Hypothalamus (tissue), 51 donors: ENCODE measurements at regions not wholly inside any gene's neighbourhood (a gene's known extent, or its start where the extent isn't known, plus 50 kb on each side); places are given as distances from the start of the nearest gene placed in this dataset.

ENCODE experiments used
- DNase-seq, 51 donors: peaks; one replicate each; lab custom pipeline; 2025; lab: John Stamatoyannopoulos, UW

DNA sequence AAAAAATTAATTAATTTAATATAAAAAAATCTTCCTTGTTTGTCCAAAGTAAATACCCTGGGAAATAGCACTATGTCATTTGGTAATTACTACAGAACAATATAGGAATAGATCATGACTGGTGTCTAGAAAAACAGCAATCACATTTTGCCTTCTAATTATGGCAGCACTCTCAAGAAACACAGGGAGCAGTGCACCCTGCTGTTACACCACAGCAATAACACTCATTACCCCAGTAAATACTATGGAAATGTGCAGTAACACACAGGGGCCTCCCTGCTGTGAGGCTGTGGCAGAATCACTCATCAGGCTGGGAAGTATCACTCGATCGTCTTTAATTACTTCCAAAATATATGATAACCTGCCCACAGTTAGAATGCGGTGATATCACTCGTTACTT lies 646.0 kb downstream of the TUSC7 start:
- peak in 13 of 51 donors; percentile 2 to 34 (median 16) for DNase-seq

DNA sequence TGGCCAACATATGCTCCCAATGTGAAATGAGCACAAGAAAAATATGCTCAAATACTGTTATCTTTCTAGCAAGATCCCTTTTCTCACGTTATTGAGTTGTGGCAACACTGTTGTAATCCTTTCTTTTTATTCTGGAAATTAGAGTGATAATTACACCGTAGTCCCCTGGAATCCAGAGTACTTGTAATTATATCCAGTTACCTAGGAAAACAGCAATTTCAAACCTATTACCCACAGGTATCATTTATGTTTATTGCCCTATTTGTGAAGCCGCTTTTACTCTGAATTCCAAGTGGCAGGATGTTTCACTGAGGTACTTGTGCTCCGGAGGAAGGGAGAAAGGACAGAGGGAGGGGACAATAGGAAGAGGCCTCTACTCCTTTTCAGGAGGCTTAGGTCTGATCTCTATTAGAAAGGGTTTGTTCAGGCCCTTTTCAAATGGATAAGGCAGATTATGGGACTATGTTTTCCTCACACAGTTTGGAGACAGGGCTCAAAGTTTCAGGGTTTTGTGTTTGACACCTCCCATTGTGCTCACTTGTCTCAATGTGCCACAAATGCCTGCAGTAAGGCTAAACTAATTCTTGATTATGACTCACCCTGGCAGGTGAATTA lies 646.6 kb downstream of the TUSC7 start:
- no peak for DNase-seq

DNA sequence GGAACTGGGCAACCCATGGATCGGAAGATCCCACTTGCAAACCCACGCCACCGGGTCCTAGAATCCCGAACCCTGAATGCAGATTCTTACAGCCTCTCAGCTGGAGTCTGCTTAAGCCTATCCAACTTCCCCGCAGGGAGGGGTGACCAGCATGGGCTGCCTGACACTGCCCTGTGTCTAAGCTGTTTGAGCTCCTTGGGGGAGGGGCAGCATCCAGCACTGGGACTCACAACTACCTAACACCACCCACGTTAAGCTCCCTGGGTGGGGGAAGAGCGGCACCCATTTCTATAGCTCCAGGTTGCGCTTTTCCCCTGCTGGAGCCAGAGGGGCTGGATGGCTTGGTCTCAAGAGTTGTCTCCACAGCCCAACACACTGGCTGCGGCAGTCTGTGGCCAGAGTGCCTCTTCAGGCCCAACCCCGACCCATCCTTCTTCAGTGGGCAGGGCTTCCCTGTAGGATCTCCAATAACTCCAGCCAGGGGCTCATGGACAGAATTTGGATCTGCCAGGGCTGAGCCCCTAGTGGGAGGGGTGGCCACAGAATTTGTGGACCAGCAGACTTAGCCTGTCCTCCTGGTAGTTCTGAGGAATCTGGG lies 649.2 kb downstream of the TUSC7 start:
- DNase-seq = no peak

DNA sequence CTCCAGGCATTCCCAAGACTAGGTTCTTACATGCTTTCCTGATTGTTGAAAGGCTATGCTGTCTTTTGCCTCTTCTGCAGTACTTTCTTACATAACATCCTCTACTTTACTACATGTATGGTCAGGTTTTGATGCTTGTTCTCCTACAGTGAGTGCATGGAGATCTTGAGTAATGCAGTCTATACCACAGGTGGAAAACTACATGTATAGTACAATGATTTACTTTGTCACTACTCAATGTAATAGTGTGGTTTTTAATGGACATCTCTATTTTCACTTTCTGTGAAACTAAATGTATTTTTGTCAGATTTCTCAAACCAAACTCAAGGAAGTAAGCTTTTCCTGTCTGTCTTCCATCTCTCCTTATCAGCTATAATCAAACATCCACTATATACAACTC lies 657.0 kb downstream of the TUSC7 start:
- DNase-seq = no peak

DNA sequence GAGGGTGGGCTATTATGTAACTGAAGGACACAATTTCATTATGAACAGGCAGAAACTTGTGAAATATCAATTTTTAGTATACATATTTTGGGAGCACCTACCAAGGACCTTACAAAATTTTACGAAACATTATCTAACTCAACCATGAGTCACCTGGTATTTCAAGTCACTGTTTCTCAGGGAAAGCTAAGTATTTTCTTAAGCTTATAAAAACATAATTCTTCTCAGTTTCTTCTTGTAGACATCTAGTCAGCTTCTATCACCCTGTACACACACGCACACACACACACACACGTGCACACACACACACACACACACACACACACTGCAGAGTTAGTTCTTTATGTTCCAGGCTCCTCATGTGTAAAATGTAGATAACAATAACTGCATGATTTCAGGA lies 658.3 kb downstream of the TUSC7 start:
- no peak for DNase-seq

DNA sequence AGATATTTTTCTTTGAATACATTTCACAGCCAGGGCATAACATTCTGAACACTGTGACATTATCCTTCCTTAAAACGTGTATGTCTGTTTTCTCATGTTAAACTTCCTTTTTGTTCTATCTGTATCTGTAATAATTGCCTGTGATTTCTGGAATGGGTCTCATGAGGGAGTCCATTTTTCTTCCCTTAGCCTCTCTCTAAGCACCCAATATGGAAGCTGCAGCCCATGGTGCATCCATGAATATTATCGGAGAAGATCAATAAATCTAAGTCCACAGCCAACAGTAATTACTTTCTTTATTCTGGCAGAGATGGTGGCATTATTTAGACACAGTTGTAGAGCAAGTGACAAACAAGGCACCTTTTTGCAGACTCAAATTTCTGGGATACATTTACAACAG lies 671.1 kb downstream of the TUSC7 start:
- no peak for DNase-seq

DNA sequence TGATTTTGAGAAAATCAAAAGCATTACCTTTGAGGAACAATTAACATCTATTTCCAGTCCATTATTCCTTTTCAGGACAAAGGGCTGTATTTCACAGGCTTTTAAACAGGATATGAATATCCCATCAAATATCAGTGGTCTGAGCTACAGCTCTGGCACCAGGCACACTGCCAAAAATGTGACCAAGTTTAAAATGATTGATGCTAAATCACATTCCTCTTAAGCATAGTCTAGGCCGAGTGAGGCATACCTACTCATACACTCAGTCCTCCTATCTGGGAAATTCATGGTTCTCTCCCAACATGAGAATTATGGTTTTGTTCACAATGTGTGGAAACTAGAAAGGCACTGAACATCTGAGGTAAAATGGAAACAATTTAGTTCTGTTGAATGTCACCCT lies 683.5 kb downstream of the TUSC7 start:
- DNase-seq = no peak

DNA sequence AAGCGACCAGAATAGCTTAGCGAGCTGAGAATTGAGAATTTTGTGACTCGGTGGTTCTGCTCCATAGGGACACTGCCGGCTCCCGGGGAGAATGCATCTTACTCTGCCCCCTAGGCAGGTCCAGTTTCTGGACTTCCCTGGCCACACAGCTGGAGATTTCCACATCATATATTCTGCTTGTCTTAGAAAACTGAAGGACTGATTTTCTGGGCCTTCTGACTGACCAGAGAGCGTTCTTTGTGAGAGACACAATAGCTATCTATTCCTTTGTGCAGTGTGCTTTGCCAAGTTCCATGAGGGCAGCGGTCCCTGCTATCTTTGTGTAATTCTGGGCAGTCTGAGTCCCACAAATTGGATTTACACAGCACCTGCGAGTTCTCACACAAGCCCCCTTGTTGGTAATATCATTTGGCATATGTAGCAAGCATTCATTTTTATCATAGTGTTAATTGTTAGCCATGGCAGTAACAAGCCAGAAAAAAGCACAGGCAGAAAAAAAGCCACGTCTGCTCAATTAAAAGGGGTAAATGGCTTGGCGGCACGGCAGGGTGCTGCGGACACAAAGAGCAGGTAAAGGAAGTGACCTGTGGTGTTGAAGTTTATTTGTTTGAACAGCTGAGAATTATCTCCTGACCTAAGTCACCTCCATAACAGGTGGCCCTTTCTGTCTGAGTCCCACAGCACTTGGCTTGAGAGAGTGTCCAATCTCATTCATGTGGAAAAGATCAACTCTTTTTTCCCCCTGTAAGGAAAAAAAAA lies 688.7 kb downstream of the TUSC7 start:
- peak in 39 of 51 donors; percentile 4 to 84 (median 45) for DNase-seq

DNA sequence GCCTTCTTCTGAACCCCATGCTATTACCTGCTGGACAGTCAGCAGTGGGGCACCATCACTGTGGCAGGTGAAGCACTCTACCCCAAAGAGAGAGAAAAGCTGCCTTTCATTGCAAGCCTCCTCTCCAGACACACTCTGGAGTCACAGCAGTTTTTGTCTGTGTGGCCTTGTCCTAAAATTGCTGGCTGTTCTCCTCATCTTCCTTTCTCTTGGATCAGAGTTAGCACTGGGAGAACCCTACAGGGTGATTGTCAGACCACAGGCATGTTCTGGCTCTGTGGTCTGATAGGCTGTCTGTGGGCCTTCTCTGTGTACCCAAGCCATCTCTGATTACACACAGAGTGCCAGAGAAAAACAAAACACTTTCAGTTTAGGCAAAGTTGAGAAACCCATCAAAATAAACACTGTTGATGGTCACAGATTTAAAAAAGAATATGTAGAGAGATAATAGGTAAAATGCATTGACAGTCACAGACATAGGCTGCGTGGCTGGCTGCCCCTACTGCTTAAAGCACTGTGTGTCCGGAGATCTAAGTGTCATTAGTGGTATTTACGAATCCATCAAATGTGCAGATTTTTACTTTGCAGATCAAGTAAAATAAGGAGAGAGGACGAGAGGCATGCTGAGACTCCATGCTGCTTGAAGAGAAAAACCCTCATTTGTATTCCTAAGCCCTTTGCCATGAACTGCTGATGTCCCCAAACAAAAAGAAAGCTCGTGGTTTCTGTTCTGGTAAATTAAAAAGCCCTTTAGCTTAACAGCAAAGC lies 689.9 kb downstream of the TUSC7 start:
- peak in 25 of 51 donors; percentile 1 to 78 (median 18) for DNase-seq

DNA sequence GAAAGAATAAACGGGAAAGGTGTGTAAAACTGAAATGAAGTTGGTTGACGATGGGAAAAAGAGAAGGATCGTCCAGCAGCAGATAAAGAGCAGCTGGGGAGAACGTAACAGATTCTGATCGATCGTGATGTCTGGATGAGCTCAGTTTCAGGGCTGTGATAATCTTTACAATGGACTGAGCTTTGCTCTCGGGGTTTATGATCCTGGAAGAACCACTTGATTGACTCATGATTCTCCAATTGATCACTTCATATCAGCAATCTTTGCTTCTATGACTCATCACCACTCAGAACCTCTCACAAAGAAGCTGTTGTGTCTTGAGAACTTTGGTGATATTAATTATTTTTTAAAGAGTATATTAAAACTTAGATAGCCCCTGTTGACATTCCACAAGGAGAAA lies 690.7 kb downstream of the TUSC7 start:
- DNase-seq = peak in 2 of 51 donors; percentile 22 to 41

DNA sequence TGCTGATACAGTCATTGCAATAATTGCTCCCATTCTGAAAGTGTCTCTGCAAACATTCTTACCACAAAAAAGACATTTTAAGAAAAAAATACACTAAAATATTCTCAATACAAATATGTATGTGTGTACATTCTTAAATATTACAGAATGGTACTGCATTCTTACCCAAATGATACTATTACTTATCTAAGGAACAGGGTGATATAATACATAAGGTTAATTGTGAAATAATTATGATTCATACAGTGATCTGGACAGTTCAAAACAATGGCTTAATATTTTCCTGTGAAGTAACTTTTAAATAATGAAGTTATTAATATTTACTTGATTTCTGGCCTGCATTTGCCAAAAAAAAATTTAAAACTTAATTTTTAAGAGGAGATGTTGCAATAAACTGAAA lies 694.6 kb downstream of the TUSC7 start:
- no peak for DNase-seq

DNA sequence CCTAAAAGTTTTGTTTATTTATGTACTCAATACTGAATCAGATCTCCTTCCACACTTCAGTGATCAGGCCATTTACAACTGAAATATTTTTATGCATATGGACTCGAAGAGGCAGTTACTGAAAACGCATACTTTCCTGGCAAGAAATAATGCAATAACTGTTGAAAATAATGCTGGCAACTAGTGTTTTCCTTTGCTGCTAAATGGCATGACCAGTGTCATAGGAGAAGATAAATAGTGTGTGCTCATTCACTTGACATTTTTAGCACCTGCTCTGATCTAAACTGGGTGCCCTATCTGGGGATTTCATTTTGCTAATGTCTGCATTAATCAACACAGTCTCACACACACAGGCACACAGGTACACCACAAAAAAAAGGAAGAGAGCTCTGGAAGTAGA lies 695.2 kb downstream of the TUSC7 start:
- DNase-seq = no peak

DNA sequence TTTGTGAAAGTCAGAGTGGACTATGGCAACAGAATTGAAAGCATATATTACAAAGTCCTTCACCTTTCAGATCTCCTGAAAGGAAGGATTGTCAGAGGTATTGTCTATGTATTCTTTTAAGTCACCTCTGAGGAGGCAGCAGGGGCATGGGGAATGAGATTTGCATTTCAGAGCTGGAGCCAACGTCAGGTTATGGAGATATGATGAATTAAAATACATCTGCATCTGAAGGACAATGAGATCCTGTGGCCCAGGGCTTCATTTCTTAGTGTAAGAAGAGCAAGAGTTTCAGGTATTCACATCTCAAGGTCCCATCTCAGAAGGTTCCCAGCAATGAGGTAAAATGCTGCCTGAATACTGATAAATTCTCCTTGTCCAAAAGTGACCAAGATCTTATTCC lies 695.8 kb downstream of the TUSC7 start:
- DNase-seq = no peak

DNA sequence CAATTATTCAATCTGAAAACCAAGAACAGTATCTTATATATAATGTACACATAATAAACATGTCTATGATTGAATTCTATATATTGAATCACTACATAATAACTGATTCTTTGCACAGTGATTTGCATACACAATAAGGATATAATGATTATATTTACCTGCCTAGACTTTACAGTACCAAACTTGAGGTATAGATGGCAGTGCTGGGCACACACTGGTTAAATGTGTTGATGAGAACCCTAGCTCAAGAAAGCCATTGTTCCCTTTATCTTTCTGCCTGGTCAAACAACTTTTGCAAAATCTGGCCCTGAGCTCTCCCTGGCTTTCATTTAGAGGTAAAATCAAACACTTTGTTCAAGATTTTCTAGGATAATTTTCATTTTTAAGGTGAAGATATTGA lies 697.7 kb downstream of the TUSC7 start:
- DNase-seq = no peak

DNA sequence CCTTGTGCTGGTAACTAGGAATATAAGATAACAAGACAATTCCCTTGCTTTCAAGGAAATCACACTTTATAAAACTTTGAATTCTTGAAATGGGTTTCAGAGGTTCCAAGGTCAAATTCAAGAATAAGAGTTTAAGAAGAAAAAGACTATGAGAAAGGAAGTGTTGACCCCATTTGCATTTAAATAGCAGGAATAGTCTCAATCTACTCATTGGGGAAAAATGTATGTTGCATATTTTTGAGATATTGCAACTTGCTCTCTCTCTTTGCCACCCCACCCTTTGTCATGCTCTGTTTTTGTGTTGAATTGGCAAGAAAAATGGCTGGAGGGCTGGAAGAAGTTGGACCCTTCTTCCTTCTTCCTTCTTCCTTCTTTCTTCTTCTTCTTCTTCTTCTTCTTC lies 699.2 kb downstream of the TUSC7 start:
- DNase-seq = no peak

DNA sequence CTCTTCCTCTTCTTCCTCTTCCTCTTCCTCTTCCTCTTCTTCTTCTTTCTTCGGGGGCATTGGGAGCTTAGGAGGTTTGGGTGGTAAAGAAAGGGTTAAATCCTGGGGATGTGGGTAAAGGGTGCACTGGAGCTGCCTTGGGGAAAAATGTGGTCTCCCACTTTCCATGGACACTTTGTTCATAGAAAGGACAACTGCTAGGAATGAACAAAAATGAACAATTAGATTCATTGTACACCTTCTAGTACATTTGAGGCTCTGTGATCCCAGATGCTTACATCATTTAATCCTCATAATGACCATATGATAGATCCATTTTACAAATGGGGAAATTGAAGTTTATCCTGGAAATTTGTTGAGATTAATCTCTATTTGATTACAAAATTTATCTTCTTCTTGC lies 699.7 kb downstream of the TUSC7 start:
- no peak for DNase-seq

DNA sequence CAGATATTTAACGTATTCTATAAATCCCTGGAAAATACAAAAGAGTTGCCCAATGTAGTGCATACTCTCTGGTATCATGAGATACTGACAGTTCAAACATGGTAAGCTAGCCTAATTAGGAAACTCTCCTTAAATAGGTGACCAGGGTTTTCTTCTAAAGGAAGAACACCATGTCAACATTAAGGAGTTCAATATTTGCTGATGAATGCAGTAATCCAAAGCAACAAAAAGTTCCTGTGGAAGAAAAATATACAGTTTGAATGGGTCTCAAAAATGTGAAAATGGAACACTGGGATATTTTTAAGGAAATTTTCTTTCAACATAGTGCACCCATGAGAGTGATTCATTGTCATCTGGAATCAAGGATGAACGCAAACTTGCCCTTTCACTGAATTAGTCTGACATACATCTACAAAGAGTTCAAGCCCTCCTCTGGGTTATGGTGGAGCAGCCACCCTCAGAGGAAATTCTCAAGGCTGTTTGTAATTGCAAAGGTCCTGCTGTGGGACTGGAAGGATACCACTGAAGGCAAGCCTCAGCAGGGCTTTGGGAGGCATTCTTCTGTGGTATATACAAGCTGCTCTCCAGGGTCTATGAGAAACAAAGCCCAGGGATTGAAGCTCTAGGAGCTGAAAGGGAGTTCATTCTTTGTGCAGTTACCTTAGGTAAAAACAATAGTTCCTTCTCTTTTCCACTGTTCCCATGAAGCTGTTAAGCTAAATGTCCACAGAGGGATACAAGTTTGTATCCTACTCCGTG lies 700.3 kb downstream of the TUSC7 start:
- no peak for DNase-seq

DNA sequence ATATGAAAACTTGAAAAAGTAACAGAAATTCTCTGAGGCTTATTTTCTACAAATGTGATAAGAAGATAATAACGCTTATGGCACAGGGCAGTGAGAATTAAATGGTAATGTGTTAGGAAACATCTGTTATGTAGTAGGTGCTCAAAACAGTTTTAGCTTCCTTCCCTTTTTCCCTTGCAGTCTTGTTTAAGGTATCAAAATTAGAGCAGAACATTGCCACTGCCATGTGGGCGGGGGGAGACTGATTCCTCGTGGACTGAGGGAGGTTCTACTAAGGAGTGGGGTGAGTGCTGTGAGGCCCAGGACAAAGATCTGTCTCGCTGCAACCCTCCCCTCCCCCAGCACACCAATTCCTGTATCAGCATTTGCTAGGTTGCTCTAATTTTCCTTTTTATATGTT lies 702.4 kb downstream of the TUSC7 start:
- DNase-seq = no peak

DNA sequence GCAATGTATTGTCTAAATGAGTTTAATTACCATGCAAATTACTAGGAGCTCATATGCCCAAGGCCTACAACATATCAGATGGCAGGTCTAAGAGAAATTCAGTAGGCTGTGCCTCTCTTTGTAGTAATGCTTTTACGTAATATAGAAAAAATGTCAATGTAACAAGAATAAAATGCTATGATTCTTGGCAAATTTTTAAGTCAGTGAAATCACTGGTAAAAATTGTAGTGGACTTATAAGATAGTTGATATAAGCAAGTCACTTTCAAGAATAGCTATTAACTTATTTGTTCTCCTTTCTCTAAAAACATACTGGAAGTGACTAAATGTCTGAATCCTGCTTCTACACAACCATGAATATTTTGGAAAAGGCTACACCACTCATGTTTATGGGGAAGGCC lies 707.8 kb downstream of the TUSC7 start:
- DNase-seq = no peak

DNA sequence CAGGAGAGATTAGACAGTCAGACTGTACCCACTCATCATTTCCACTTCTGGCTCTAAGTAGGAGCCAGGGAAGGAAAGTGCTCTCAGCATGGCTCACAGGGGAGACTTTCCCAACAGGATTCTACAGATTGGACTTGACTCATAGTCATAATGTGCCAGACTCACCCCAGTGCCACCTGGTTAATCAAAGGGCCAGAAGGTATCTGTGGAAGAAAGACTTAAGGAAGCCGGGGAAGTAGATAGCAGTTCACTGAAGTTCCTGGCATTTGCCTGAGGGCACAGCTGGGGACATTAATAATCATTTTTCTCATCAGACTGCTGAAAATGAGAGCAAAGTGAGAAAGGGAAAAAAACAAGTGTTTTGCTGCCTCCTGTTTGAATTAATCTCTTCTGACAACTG lies 717.5 kb downstream of the TUSC7 start:
- DNase-seq = no peak

DNA sequence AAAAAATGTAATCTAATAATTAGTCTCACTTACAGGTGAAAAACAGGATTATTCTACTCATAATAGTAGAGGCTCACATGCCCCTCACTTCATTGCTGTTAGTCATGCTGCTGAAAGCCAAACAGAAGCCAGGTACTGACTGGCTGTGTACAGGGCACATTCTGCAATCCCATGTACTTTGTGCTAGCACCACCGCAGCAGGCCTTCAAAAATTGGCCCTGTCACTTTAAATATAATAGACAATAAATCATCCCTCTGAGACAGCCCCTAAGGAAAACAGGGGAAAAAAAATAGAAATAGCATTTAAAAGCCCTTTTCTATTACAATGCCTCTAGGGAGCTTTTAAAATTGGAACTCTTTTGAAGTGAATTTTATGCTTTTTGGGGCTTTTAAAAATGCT lies 723.8 kb downstream of the TUSC7 start:
- DNase-seq = no peak
